ENCODE measurements at regions not wholly inside any gene's neighbourhood (a gene's known extent, or its start where the extent isn't known, plus 50 kb on each side); places are given as distances from the start of the nearest gene placed in this dataset.

DNA sequence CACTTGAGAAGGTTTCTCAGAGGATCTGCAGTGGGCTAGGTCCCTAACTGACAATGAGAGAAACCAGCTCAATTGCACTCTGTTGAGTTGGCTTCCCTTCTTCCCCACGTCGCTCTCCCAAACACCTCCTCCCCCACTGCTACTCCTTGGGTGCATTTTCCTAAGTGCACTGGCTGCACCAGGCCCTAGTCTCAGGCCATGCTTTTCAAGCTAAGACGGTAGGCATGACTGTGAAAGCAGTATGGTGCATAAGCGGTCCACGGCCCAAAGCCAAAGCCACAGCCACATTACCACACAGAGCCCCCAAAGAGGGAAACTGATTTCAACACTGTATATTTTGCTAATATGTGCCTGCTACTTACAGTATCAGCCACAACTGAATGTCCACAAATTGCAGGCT lies 62.1 kb upstream of the RBM24 start:
- Histone ChIP-seq H3K36me3 (replicated peaks in 1 of 2; ENCODE audit: control insufficient read depth in 1 of 2, insufficient read depth in 2 of 2, low read length in 2 of 2) (no peaks in the 10 kb centered on the region), H2AFZ (ENCODE audit: insufficient read depth, low read depth, low read length, poor library complexity, severe bottlenecking) (no peak overlapping the region), H4K20me1 (ENCODE audit: insufficient read depth, low read length) (no peaks in the 10 kb centered on the region), H3K27ac (ENCODE audit: low read depth in 1 of 2, low read length in 2 of 2) (no peak overlapping the region), H3K4me3 (replicated peaks in 1 of 3; ENCODE audit: low read depth in 2 of 3, low read length in 3 of 3) (no peak overlapping the region), H3K79me2 (ENCODE audit: insufficient read depth, low read length) (no peaks in the 10 kb centered on the region), H3K9ac (ENCODE audit: insufficient read depth, low read length, poor library complexity, severe bottlenecking) (no peak overlapping the region), H3K4me1 (ENCODE audit: control insufficient read depth in 1 of 2, insufficient read depth in 2 of 2, low read length in 2 of 2) (no peaks in the 10 kb centered on the region), H3K27me3 (ENCODE audit: control insufficient read depth in 2 of 2, insufficient read depth in 2 of 2, low read length in 2 of 2) (no peaks in the 10 kb centered on the region), H3K9me3 (replicated peaks in 1 of 2; ENCODE audit: control insufficient read depth in 1 of 2, insufficient read depth in 1 of 2, low read length in 2 of 2) (peaks cover 0 to 6% of the 10 kb centered on the region in 2 donors), H3K4me2 (replicated peaks; ENCODE audit: extremely low read depth, low read length, poor library complexity, severe bottlenecking) (no peak overlapping the region)
- no peak overlapping the region for H3K4me3 Mint-ChIP-seq
- intact Hi-C loops (cut with micrococcal nuclease), result no loop called here
- no peaks in the 10 kb centered on the region for H3K36me3 Mint-ChIP-seq
- peaks cover 2 to 7% (median 3%) of the 10 kb centered on the region in 3 donors for H3K27me3 Mint-ChIP-seq (ENCODE audit: low read depth in 3 of 3)
- TF ChIP-seq, protein P1, sequence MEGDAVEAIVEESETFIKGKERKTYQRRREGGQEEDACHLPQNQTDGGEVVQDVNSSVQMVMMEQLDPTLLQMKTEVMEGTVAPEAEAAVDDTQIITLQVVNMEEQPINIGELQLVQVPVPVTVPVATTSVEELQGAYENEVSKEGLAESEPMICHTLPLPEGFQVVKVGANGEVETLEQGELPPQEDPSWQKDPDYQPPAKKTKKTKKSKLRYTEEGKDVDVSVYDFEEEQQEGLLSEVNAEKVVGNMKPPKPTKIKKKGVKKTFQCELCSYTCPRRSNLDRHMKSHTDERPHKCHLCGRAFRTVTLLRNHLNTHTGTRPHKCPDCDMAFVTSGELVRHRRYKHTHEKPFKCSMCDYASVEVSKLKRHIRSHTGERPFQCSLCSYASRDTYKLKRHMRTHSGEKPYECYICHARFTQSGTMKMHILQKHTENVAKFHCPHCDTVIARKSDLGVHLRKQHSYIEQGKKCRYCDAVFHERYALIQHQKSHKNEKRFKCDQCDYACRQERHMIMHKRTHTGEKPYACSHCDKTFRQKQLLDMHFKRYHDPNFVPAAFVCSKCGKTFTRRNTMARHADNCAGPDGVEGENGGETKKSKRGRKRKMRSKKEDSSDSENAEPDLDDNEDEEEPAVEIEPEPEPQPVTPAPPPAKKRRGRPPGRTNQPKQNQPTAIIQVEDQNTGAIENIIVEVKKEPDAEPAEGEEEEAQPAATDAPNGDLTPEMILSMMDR (IDR thresholded peaks at IDR 0.05), result no peak
- 92% methylated on average over 3 of the region's 5 CpGs for WGBS (ENCODE audit: insufficient coverage)
- no peak overlapping the region for H3K27ac Mint-ChIP-seq
- no peaks in the 10 kb centered on the region for H3K4me1 Mint-ChIP-seq
- peaks cover 2 to 17% (median 8%) of the 10 kb centered on the region in 7 donors for H3K9me3 Mint-ChIP-seq
- DNase-seq, result no peak

GRCh38 chr6:17220040-17220910 lies 60.9 kb upstream of the RBM24 start:
- 87% methylated on average over 6 of the region's 12 CpGs for WGBS (ENCODE audit: insufficient coverage)
- Mint-ChIP-seq H3K9me3 (peaks cover 4 to 17% (median 10%) of the 10 kb centered on the region in 7 donors), H3K4me3 (no peak overlapping the region), H3K27me3 (ENCODE audit: low read depth in 3 of 3) (peaks cover 2 to 7% (median 3%) of the 10 kb centered on the region in 3 donors), H3K4me1 (no peaks in the 10 kb centered on the region), H3K36me3 (no peaks in the 10 kb centered on the region), H3K27ac (no peak overlapping the region)
- Histone ChIP-seq H3K79me2 (ENCODE audit: insufficient read depth, low read length) (no peaks in the 10 kb centered on the region), H2AFZ (ENCODE audit: insufficient read depth, low read depth, low read length, poor library complexity, severe bottlenecking) (no peak overlapping the region), H3K9ac (ENCODE audit: insufficient read depth, low read length, poor library complexity, severe bottlenecking) (no peak overlapping the region), H4K20me1 (ENCODE audit: insufficient read depth, low read length) (no peaks in the 10 kb centered on the region), H3K4me1 (ENCODE audit: control insufficient read depth in 1 of 2, insufficient read depth in 2 of 2, low read length in 2 of 2) (no peaks in the 10 kb centered on the region), H3K27ac (ENCODE audit: low read depth in 1 of 2, low read length in 2 of 2) (no peak overlapping the region), H3K9me3 (replicated peaks in 1 of 2; ENCODE audit: control insufficient read depth in 1 of 2, insufficient read depth in 1 of 2, low read length in 2 of 2) (peaks cover 0 to 6% of the 10 kb centered on the region in 2 donors), H3K4me2 (replicated peaks; ENCODE audit: extremely low read depth, low read length, poor library complexity, severe bottlenecking) (no peak overlapping the region), H3K36me3 (replicated peaks in 1 of 2; ENCODE audit: control insufficient read depth in 1 of 2, insufficient read depth in 2 of 2, low read length in 2 of 2) (no peaks in the 10 kb centered on the region), H3K4me3 (replicated peaks in 1 of 3; ENCODE audit: low read depth in 2 of 3, low read length in 3 of 3) (no peak overlapping the region), H3K27me3 (ENCODE audit: control insufficient read depth in 2 of 2, insufficient read depth in 2 of 2, low read length in 2 of 2) (no peaks in the 10 kb centered on the region)
- TF ChIP-seq, protein P1 (IDR thresholded peaks at IDR 0.05), result no peak
- DNase-seq, result no peak
- intact Hi-C loops (cut with micrococcal nuclease), result no loop called here

Measured in CD14-positive monocyte (primary cell).